ENCODE measurements at regions not wholly inside any gene's neighbourhood (a gene's known extent, or its start where the extent isn't known, plus 50 kb on each side); places are given as distances from the start of the nearest gene placed in this dataset.

DNA sequence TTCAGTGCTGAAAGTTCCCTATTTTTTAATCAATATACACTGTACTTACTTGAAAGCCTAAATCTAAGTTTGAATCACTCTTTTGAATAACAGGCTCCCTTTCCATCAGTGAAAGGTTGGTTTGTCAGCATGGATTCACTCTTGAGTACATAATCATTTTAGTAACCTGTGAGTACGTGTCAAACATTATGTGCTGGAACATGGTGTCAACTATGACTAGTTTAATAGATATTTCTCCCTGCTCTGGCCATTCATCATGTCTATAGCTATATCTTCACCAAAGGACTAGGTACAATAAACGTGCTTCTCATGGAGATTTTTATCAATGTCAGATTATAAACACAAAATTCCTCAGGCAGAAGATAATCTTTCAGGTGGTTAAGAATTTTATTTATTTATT, 61.7 kb upstream of the MDFIC start:
- no peak overlapping the region for H3K4me3 Mint-ChIP-seq
- H3K27me3 Mint-ChIP-seq: no peaks in the 10 kb centered on the region
- H3K27ac Mint-ChIP-seq: no peak overlapping the region
- H3K4me1 Mint-ChIP-seq: no peaks in the 10 kb centered on the region
- H3K9me3 Mint-ChIP-seq: no peaks in the 10 kb centered on the region
- no peaks in the 10 kb centered on the region for H3K36me3 Mint-ChIP-seq

- H3K4me1 Mint-ChIP-seq: peaks cover 9% of the 10 kb centered on the region
- H3K27me3 Mint-ChIP-seq: no peaks in the 10 kb centered on the region
- H3K9me3 Mint-ChIP-seq: no peaks in the 10 kb centered on the region
- no peaks in the 10 kb centered on the region for H3K36me3 Mint-ChIP-seq
- peak overlapping the region; percentile 9 for H3K27ac Mint-ChIP-seq
- H3K4me3 Mint-ChIP-seq: no peak overlapping the region
Observed at GRCh38 chr7:114862406-114862805, 59.5 kb upstream of the MDFIC start.

- H3K4me1 Mint-ChIP-seq: peaks cover 10% of the 10 kb centered on the region
- no peak overlapping the region for H3K27ac Mint-ChIP-seq
- no peaks in the 10 kb centered on the region for H3K9me3 Mint-ChIP-seq
- no peaks in the 10 kb centered on the region for H3K36me3 Mint-ChIP-seq
- H3K4me3 Mint-ChIP-seq: no peak overlapping the region
- no peaks in the 10 kb centered on the region for H3K27me3 Mint-ChIP-seq
Observed at GRCh38 chr7:114864278-114864677, 57.6 kb upstream of the MDFIC start.

DNA sequence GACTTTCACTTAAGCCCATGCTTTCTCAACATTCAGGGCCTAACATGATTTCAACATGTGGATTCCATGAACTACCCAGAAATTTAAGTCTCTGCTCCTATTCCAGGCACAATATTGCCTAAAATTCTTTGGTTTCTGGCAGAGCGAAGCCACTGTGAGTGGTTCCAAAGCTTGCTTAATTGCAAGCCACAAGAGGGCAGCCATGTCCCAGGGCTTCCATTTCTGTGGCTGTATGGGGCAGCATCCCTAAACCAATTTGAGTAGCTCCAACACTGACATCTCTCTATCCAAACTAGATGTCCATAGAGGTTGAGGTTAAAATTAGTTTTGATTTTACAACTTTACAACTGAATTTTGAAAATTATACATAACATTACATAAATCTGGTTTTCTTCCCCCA, 56.3 kb upstream of the MDFIC start:
- Mint-ChIP-seq H3K4me1 (peaks cover 10% of the 10 kb centered on the region), H3K27ac (no peak overlapping the region), H3K4me3 (no peak overlapping the region), H3K36me3 (no peaks in the 10 kb centered on the region), H3K9me3 (no peaks in the 10 kb centered on the region), H3K27me3 (no peaks in the 10 kb centered on the region)
